B cell (primary cell): ENCODE measurements at regions not wholly inside any gene's neighbourhood (a gene's known extent, or its start where the extent isn't known, plus 50 kb on each side); places are given as distances from the start of the nearest gene placed in this dataset.

ENCODE experiments used
- ATAC-seq: fragments of 200-7000 bp; cut with Tn5 transposase; one replicate; pipeline ENCODE4 v1.10.0; 2021; ENCODE audit warnings: low read depth, mild to moderate bottlenecking, moderate number of reproducible peaks, moderate library complexity
- CTCF ChIA-PET: fragments of 350-600 bp; sonication (Branson Sonifier 250); formaldehyde crosslinking; loops from one replicate; lab custom pipeline; 2021; ENCODE audit warnings: antibody characterized with exemption, inconsistent platforms; lab: Charles Lee
- POLR2A ChIA-PET: fragments of 350-600 bp; sonication (Branson Sonifier 250); formaldehyde crosslinking; loops from one replicate; lab custom pipeline; 2021; ENCODE audit warnings: antibody characterized with exemption; lab: Charles Lee
- DNase-seq: peaks from one replicate; pipeline ENCODE4 v3.0.0; 2013
- H2AFZ ChIP-seq: 2 replicates; pipeline ENCODE4 v1.6.1; 2012; ENCODE audit warnings: mild to moderate bottlenecking, low read depth, low read length; ENCODE audit not compliant: insufficient read depth, poor library complexity, severe bottlenecking
- H3K27ac ChIP-seq, 2 donors: 1 replicate in 1 of 2; 2 replicates in 1 of 2; pipeline ENCODE4 v1.5.1; 2012 to 2013; ENCODE audit warnings: low read length in 2 of 2, mild to moderate bottlenecking in 2 of 2, moderate library complexity in 1 of 2
- H3K27me3 ChIP-seq, 4 experiments: fragments of 200-600 bp in 1 of 4; sonication (generic) in 1 of 4; replicated peaks in 1 of 4; 1 replicate in 2 of 4; 2 replicates in 2 of 4; pipeline versions ENCODE4 v1.6.1 to v1.7.0; 2013 to 2016; ENCODE audit warnings: low read length in 3 of 4, mild to moderate bottlenecking in 2 of 4, mixed read lengths in 1 of 4, moderate library complexity in 1 of 4; ENCODE audit not compliant: insufficient read depth in 4 of 4, control insufficient read depth in 3 of 4; ENCODE audit errors: control extremely low read depth in 1 of 4
- H3K36me3 ChIP-seq, 2 experiments: replicated peaks in 1 of 2; 1 replicate in 1 of 2; 2 replicates in 1 of 2; pipeline versions ENCODE4 v1.6.1 to v1.7.1; 2013; ENCODE audit warnings: low read length in 1 of 2; ENCODE audit not compliant: insufficient read depth in 2 of 2, control insufficient read depth in 1 of 2; ENCODE audit errors: control extremely low read depth in 1 of 2, extremely low read depth in 1 of 2
- H3K4me1 ChIP-seq, 2 donors: fragments of 200-600 bp in 1 of 2; sonication (generic) in 1 of 2; 1 replicate in 1 of 2; 2 replicates in 1 of 2; pipeline versions ENCODE4 v1.5.1 to v1.6.1; 2013 to 2017; ENCODE audit warnings: low read length in 2 of 2; ENCODE audit not compliant: control insufficient read depth in 2 of 2, insufficient read depth in 2 of 2
- H3K4me2 ChIP-seq: replicated peaks from 2 replicates; pipeline ENCODE3; 2012; ENCODE audit warnings: mild to moderate bottlenecking, low read depth, low read length; ENCODE audit not compliant: poor library complexity, severe bottlenecking
- H3K4me3 ChIP-seq, 5 experiments: fragments of 200-600 bp in 1 of 5; sonication (generic) in 1 of 5; 1 replicate in 3 of 5; 2 replicates in 2 of 5; pipeline versions ENCODE4 v1.5.1 to v1.7.0; 2011 to 2016; ENCODE audit warnings: low read length in 4 of 5, mild to moderate bottlenecking in 4 of 5, low read depth in 2 of 5, control low read depth in 1 of 5, moderate library complexity in 1 of 5; ENCODE audit not compliant: insufficient read depth in 1 of 5; ENCODE audit errors: control extremely low read depth in 1 of 5, extremely low read depth in 1 of 5
- H3K79me2 ChIP-seq: fragments of 200-600 bp; sonication (generic); one replicate; pipeline ENCODE4 v1.6.0; 2016; ENCODE audit warnings: low read length; ENCODE audit not compliant: control insufficient read depth, insufficient read depth
- H3K9ac ChIP-seq: fragments of 200-600 bp; sonication (generic); 2 replicates; pipeline ENCODE4 v1.6.1; 2017; ENCODE audit warnings: mild to moderate bottlenecking, low read length, moderate library complexity
- H3K9me3 ChIP-seq, 3 donors: one replicate each; pipeline versions ENCODE4 v1.6.1 to v1.7.1; 2013; ENCODE audit warnings: low read length in 2 of 3; ENCODE audit not compliant: control insufficient read depth in 2 of 3, insufficient read depth in 1 of 3; ENCODE audit errors: control extremely low read depth in 1 of 3
- H4K20me1 ChIP-seq: 2 replicates; pipeline ENCODE4 v1.6.0; 2012; ENCODE audit warnings: mild to moderate bottlenecking, low read length; ENCODE audit not compliant: insufficient read depth, control insufficient read depth, poor library complexity, severe bottlenecking
- H3K27ac Mint-ChIP-seq: one replicate; pipeline ENCODE4 v1.8.0; 2021; ENCODE audit warnings: mixed read lengths
- H3K27me3 Mint-ChIP-seq: one replicate; pipeline ENCODE4 v1.8.0; 2021; ENCODE audit warnings: mixed read lengths
- H3K4me1 Mint-ChIP-seq: one replicate; pipeline ENCODE4 v1.8.0; 2021; ENCODE audit warnings: mixed read lengths
- H3K4me3 Mint-ChIP-seq: one replicate; pipeline ENCODE4 v1.8.0; 2021; ENCODE audit warnings: mixed read lengths
- H3K9me3 Mint-ChIP-seq: one replicate; pipeline ENCODE4 v1.8.0; 2022; ENCODE audit warnings: mixed read lengths; ENCODE audit not compliant: insufficient read depth
- CTCF ChIP-seq: fragments of 200-600 bp; IDR thresholded peaks from one replicate; pipeline ENCODE4 v1.8.0; 2022; ENCODE audit warnings: antibody characterized with exemption, mild to moderate bottlenecking
- EZH2 ChIP-seq: IDR thresholded peaks from 2 replicates; pipeline ENCODE4 v1.6.1; 2012; ENCODE audit warnings: borderline replicate concordance, low read depth, mild to moderate bottlenecking, moderate library complexity, low read length; ENCODE audit not compliant: insufficient read depth, poor library complexity, severe bottlenecking
- WGBS: methylation state at CpG from one replicate; pipeline ENCODE4 v1.1.5; 2013; ENCODE audit warnings: missing lambda C conversion rate; ENCODE audit not compliant: insufficient coverage; 5-methylcytosine and 5-hydroxymethylcytosine counted together
- intact Hi-C: fragments of 100-400 bp; cut with micrococcal nuclease; formaldehyde crosslinking; loops from one replicate; pipeline ENCODE4 v1.10.0; 2022

GRCh38 chr5:28310696-28311095, 1272.3 kb upstream of the CDH9 start:
- H3K4me1 ChIP-seq, result no peaks in the 10 kb centered on the region
- TF ChIP-seq EZH2, result no peak
- CTCF ChIA-PET, result no interaction called here
- DNase-seq (no peak), ATAC-seq (no peak)
- no peaks in the 10 kb centered on the region for H3K36me3 ChIP-seq
- H3K9ac ChIP-seq, result no peak overlapping the region
- no peak overlapping the region for H3K4me2 ChIP-seq
- peaks cover 0 to 11% (median 0%) of the 10 kb centered on the region in 3 donors for H3K9me3 ChIP-seq
- Mint-ChIP-seq H3K9me3 (no peaks in the 10 kb centered on the region), H3K27ac (no peak overlapping the region), H3K4me3 (no peak overlapping the region), H3K4me1 (no peaks in the 10 kb centered on the region), H3K27me3 (no peaks in the 10 kb centered on the region)
- no peaks in the 10 kb centered on the region for H3K27me3 ChIP-seq
- 100% methylated on average over 5 of the region's 6 CpGs for WGBS
- no peaks in the 10 kb centered on the region for H3K79me2 ChIP-seq
- intact Hi-C loops, result no loop called here
- H3K27ac ChIP-seq, result no peak overlapping the region
- H3K4me3 ChIP-seq, result no peak overlapping the region
- H4K20me1 ChIP-seq, result no peaks in the 10 kb centered on the region
- POLR2A ChIA-PET, result no interaction called here
- no peak overlapping the region for H2AFZ ChIP-seq

GRCh38 chr5:28305891-28306290, 1267.5 kb upstream of the CDH9 start:
- H3K4me3 ChIP-seq, result no peak overlapping the region
- H3K4me1 ChIP-seq, result no peaks in the 10 kb centered on the region
- no peaks in the 10 kb centered on the region for H3K27me3 ChIP-seq
- POLR2A ChIA-PET, result no interaction called here
- peaks cover 0 to 5% (median 0%) of the 10 kb centered on the region in 3 donors for H3K9me3 ChIP-seq
- no peak overlapping the region for H3K27ac Mint-ChIP-seq
- H3K36me3 ChIP-seq, result no peaks in the 10 kb centered on the region
- CTCF ChIA-PET, result no interaction called here
- no peaks in the 10 kb centered on the region for H3K9me3 Mint-ChIP-seq
- H3K79me2 ChIP-seq, result no peaks in the 10 kb centered on the region
- no peak overlapping the region for H3K27ac ChIP-seq
- WGBS, result no CpG with 5 or more reads among the region's 1 CpG
- H4K20me1 ChIP-seq, result no peaks in the 10 kb centered on the region
- no peaks in the 10 kb centered on the region for H3K27me3 Mint-ChIP-seq
- H2AFZ ChIP-seq, result no peak overlapping the region
- H3K4me2 ChIP-seq, result no peak overlapping the region
- no peak for TF ChIP-seq EZH2
- no peak for TF ChIP-seq CTCF
- no peaks in the 10 kb centered on the region for H3K4me1 Mint-ChIP-seq
- no peak for DNase-seq
- no peak overlapping the region for H3K9ac ChIP-seq
- ATAC-seq, result no peak
- intact Hi-C loops, result no loop called here
- H3K4me3 Mint-ChIP-seq, result no peak overlapping the region
